ENCODE measurements at regions not wholly inside any gene's neighbourhood (a gene's known extent, or its start where the extent isn't known, plus 50 kb on each side); places are given as distances from the start of the nearest gene placed in this dataset.

GRCh38 chr7:52652621-52653020, 382.8 kb upstream of the POM121L12 start:
- Histone ChIP-seq H3K36me3 (ENCODE audit: low read depth) (no peaks in the 10 kb centered on the region), H3K4me1 (replicated peaks; ENCODE audit: insufficient read depth) (no peaks in the 10 kb centered on the region), H3K27me3 (ENCODE audit: insufficient read depth, low read depth) (no peaks in the 10 kb centered on the region), H3K27ac (no peak overlapping the region), H3K4me2 (no peak overlapping the region), H3F3A (ENCODE audit: insufficient read depth, low read depth) (no peaks in the 10 kb centered on the region), H3K9me2 (ENCODE audit: insufficient read depth) (0 out of 2 replicates have a peak, but pooled peaks cover 3% of the 10 kb centered on the region), H4K20me1 (ENCODE audit: insufficient read depth) (0 out of 2 replicates have a peak, but pooled peaks cover 5% of the 10 kb centered on the region), H3K4me3 (no peak overlapping the region), H3K9me3 (ENCODE audit: insufficient read depth, low read depth) (no peaks in the 10 kb centered on the region), H3K79me2 (ENCODE audit: low read depth) (no peaks in the 10 kb centered on the region), H2AFZ (no peak overlapping the region)
- intact Hi-C loops (cut with micrococcal nuclease; ENCODE audit: unreplicated experiment) = no loop called here
- TF ChIP-seq CTCF (conservative IDR thresholded peaks at IDR 0.05) (no peak), EZH2 (IDR thresholded peaks at IDR 0.05; ENCODE audit: low read depth) (no peak)
- DNase-seq = no peak
- ChIA-PET POLR2A (ENCODE audit: unreplicated experiment) (no interaction called here), CTCF (no interaction called here)
- BruUV-seq (replicated peaks) = no TSS peak

- DNase-seq = no peak
- Histone ChIP-seq H3F3A (ENCODE audit: insufficient read depth, low read depth) (no peaks in the 10 kb centered on the region), H3K27ac (no peak overlapping the region)
Measured at GRCh38 chr7:52648872-52649271, 386.6 kb upstream of the POM121L12 start.

GRCh38 chr7:52647046-52647445, 388.4 kb upstream of the POM121L12 start:
- intact Hi-C loops (cut with micrococcal nuclease; ENCODE audit: unreplicated experiment) = no loop called here
- no peak overlapping the region for H3K27ac ChIP-seq
- H3K4me2 ChIP-seq = no peak overlapping the region
- no peaks in the 10 kb centered on the region for H3K36me3 ChIP-seq (ENCODE audit: low read depth)
- H3K79me2 ChIP-seq (ENCODE audit: low read depth) = no peaks in the 10 kb centered on the region
- 0 out of 2 replicates have a peak, but pooled peaks cover 3% of the 10 kb centered on the region for H3K9me2 ChIP-seq (ENCODE audit: insufficient read depth)
- no peaks in the 10 kb centered on the region for H4K20me1 ChIP-seq (ENCODE audit: insufficient read depth)
- CTCF ChIA-PET = no interaction called here
- H3K9me3 ChIP-seq (ENCODE audit: insufficient read depth, low read depth) = peaks cover 2% of the 10 kb centered on the region; the same call in 1 of the 2 replicates
- H3K27me3 ChIP-seq (ENCODE audit: insufficient read depth, low read depth) = no peaks in the 10 kb centered on the region
- H3K4me3 ChIP-seq = no peak overlapping the region
- no peak for DNase-seq
- no TSS peak for BruUV-seq (replicated peaks)
- POLR2A ChIA-PET (ENCODE audit: unreplicated experiment) = no interaction called here
- H3K4me1 ChIP-seq (replicated peaks; ENCODE audit: insufficient read depth) = no peaks in the 10 kb centered on the region
- H3F3A ChIP-seq (ENCODE audit: insufficient read depth, low read depth) = no peaks in the 10 kb centered on the region
- H2AFZ ChIP-seq = no peak overlapping the region
- TF ChIP-seq EZH2 (IDR thresholded peaks at IDR 0.05; ENCODE audit: low read depth) = no peak
- no peak for TF ChIP-seq CTCF (conservative IDR thresholded peaks at IDR 0.05)

More at GRCh38 chr7:52648872-52649271, 386.6 kb upstream of the POM121L12 start:
- no peak overlapping the region for H3K4me2 ChIP-seq
- no peaks in the 10 kb centered on the region for H3K79me2 ChIP-seq (ENCODE audit: low read depth)
- no peak overlapping the region for H2AFZ ChIP-seq
- no peaks in the 10 kb centered on the region for H3K4me1 ChIP-seq (replicated peaks; ENCODE audit: insufficient read depth)
- intact Hi-C loops (cut with micrococcal nuclease; ENCODE audit: unreplicated experiment) = no loop called here
- H3K9me3 ChIP-seq (ENCODE audit: insufficient read depth, low read depth) = peaks cover 2% of the 10 kb centered on the region; the same call in 1 of the 2 replicates
- no peaks in the 10 kb centered on the region for H3K27me3 ChIP-seq (ENCODE audit: insufficient read depth, low read depth)
- no peak for TF ChIP-seq EZH2 (IDR thresholded peaks at IDR 0.05; ENCODE audit: low read depth)
- TF ChIP-seq CTCF (conservative IDR thresholded peaks at IDR 0.05) = no peak
- ChIA-PET POLR2A (ENCODE audit: unreplicated experiment) (no interaction called here), CTCF (no interaction called here)
- BruUV-seq (replicated peaks) = no TSS peak
- 0 out of 2 replicates have a peak, but pooled peaks cover 5% of the 10 kb centered on the region for H4K20me1 ChIP-seq (ENCODE audit: insufficient read depth)
- H3K9me2 ChIP-seq (ENCODE audit: insufficient read depth) = 0 out of 2 replicates have a peak, but pooled peaks cover 3% of the 10 kb centered on the region
- no peak overlapping the region for H3K4me3 ChIP-seq
- H3K36me3 ChIP-seq (ENCODE audit: low read depth) = no peaks in the 10 kb centered on the region
